HG03520 (cell line): ENCODE measurements at regions not wholly inside any gene's neighbourhood (a gene's known extent, or its start where the extent isn't known, plus 50 kb on each side); places are given as distances from the start of the nearest gene placed in this dataset.

Experiments
- ATAC-seq: cut with Tn5 transposase; IDR thresholded peaks from one replicate; pipeline ENCODE4 v1.9.1; 2021; ENCODE audit warnings: mild to moderate bottlenecking, moderate library complexity; ENCODE audit not compliant: unreplicated experiment

DNA sequence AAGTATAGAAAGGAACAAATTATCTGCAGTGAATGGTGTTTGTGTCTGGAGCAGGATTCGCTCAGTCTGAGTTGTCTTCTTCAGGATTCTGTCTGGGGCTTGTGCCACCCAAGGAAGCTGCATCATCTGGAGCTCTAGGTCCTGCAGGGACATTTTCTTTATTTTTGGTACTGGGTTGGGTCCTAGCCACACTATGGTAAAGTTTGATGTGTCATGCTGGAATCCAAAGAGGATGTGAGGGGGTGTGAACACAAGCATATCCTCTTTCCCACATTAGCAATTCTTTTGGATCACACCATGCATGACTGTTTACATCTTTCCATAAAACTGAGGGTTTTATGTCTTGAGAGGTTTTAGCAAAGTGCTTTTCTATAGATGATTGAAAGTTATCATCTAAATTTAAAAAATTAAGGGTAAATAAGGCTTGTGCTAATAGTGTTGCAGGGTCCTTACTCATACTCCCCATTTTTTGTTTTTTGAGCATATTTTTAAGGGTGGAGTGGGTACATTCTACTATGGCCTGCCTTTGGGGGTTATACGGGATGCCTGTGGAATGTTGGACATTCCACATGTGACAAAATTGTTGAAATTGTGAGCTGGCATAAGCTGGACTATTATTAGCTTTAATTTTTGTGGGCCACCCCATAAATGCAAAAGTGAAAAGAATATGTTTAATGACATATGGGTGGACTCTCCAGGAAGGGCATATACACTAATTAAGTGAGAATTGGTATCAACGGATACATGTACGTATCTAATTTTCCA is 152.0 kb upstream of the HMCN1 start:
- ATAC-seq, result no peak

DNA sequence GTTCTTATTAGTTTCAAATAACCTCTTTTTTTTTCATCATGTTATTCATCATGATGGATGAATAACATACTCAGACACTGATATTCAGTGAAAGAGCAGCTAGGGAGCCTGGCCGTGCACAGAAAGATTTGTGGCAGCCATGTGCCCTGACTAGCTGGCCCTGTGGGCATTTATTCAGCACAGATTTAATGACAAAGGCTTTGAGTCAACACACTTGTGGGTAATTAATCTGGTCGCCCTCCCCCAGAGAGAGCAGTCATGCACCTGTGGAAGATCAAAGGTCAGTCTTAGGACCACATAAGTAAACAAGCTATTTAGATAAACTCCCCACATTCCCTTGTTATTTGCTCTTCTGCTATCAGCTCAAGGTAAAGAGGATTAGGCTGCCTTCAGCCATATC is 153.2 kb upstream of the HMCN1 start:
- no peak for ATAC-seq

GRCh38 chr1:185578293-185578692 is 155.9 kb upstream of the HMCN1 start:
- no peak for ATAC-seq

DNA sequence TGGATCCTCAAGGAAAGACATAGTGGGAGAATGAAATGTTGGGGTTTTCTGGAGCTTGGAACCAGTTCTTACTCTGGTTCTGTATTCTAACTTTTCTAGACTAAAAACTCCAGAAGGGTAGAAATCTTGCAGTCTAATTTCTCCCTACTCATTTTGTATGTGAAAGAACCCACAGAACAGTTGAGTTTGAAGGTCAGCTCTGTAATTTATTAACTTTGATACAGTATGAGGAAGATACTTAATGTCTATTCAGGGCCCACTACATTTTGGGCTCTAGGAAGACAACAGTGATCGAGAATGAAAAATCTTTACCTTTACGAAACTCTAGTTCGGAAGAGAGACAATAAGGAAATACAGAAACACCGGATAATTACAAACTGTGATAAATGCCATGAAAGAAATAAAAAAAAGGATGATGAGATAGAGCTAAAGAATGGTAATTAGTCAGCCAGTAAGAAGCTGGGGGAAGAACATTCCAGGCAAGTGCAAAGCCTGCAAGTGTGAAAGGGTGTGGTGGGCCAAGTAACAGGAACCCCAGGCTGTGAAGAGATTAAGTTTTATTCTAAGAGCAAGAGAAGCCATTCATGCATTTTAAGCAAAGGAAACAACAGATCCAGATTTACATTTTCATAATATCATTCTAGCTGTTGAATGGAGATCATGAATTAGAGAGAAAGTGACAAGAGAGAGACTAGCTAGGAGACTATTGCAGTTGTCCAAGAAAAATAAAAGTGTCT is 159.9 kb upstream of the HMCN1 start:
- no peak for ATAC-seq

GRCh38 chr1:185573677-185574076 is 160.5 kb upstream of the HMCN1 start:
- no peak for ATAC-seq

DNA sequence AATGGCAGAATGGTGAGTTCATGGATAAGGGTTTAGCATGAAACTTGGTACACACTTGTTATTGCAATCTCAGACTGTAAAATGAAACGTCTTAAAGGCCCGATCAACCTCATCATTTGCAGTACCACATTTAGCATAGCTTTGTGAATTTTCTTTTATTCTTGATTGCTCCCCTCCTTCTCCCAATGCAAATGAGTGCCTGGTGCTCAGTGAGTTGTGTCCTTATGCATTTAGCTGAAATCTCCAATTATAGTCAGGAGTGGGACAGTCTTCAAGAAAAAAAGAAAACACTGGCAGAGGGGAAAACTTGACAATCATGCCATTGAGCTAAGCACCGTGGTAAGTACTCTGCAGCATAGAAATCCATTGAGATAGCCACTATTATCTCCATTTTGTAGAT is 161.0 kb upstream of the HMCN1 start:
- ATAC-seq, result no peak

- no peak for ATAC-seq
Measured at GRCh38 chr1:185570962-185571361, 163.2 kb upstream of the HMCN1 start.

DNA sequence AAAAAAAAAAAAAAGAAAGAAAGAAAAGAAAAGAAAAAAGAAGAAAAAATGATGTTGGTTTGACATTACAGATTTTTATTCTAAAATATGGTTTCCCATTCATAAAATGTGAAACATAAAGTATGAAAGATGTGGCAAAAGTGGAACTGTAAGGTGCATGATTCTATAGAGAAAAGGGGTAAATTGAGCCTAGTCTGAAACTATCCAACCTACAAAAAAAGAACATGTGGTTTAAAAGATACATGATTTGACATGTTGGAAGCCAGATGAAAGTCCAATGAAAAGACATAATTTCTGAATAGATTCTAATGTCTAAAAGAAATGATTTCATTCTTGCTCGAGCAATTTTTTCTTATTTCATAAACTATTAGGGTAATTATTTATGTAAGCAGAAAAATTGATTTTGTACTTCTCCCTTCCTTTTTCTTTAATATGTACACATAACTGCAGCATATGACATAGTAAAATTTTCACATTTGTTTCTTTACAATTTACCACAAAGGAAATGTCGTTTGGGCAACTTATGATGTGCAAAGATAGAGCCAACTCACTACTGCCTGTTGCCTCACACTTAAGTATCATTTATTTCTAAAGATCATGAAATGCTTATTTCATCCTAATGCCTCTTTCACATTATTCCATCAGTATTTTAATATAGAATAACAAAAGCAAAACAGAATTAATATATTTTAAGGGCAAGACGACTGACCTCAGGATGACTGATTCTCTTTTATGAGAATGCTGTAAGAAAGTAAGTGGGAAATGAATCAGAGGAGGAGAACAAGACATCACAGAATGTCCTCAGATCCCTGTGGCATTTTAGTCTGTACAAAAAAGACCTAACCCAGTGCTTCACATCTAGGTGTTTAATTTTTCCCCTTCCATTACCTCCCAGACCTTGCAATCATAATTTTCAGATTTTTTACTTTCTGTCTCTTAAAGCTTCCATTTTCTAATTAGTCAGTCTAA is 165.8 kb upstream of the HMCN1 start:
- no peak for ATAC-seq

DNA sequence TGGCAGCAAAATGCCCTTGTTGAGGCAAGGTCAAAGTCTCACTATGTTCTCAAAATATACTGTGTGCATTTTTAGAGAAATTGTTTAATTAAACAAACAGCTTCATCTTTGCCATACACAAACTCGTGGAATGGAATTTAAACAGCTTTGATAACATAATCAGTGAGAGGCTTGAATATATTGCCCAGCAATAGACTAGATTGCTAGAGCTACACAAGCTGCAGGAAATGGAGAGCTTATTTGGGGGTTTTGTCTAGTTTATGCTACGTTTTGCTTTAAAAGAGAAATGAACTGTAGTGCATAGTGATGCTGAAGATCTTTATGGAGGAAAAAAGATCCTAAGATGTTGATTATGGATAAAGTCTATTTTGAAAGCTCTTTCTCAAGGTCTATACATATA is 166.8 kb upstream of the HMCN1 start:
- ATAC-seq, result no peak

- ATAC-seq, result peak; percentile 77
Measured at GRCh38 chr1:185566995-185567394, 167.2 kb upstream of the HMCN1 start.

DNA sequence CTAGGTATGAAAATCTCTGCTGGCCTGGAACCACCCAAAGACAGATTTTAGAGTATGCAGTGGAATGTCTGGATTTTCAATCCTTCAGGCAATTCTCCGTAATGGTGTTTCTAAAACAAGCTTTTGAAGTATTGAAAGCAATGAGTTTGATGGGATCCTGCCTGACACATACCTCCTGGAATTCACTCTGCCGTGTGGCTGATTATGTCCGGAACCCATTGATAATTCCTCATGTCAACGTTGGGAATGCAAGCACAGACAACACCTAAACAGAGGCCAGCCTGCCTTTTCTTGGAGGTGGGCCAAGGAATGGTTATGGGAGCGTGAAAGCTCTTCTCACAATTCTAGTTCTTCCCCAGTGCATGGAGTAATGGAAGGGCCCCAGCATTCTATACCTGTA is 168.9 kb upstream of the HMCN1 start:
- no peak for ATAC-seq

DNA sequence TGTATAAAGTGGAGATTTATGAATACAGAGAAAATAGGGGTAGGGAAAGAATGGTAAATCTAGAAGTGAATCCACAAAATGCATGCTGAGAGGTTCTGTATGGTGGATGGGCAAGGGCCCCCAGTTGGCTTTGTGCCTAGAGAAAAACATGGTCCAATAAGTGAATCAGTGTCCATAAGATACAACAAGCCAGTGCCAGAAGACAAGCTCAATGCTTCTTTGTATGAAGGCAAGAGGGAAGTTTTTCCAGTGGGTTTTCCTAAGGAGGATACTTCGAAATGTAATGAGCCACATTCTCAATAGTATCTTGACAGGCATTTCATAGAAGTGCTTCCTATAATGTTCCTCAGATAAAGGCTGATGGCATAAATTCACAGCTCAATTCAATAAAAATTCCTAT is 169.4 kb upstream of the HMCN1 start:
- no peak for ATAC-seq

- no peak for ATAC-seq
Measured at GRCh38 chr1:185562461-185563359, 171.5 kb upstream of the HMCN1 start.

DNA sequence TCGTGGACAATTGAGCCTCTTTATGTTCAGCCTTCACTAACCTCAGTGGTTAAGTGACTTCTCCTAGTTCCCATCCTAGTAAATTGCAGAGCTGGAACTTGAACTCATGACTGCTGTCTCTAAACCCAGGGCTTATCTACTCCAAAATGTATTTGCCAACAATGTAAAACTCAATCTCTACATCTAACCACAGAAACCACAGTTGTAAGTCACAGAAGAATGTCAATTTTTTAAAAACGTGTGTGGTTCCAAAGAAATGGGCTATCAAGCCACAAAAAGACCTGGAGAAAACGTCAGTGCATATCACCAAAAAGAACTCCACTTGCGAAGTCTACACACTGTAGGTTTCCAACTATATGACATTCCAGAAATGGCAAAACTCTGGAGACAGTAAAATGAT is 172.6 kb upstream of the HMCN1 start:
- ATAC-seq, result no peak

- no peak for ATAC-seq
Measured at GRCh38 chr1:185560760-185561159, 173.4 kb upstream of the HMCN1 start.

GRCh38 chr1:185559684-185560331 is 174.4 kb upstream of the HMCN1 start:
- peak; percentile 93 for ATAC-seq

GRCh38 chr1:185559151-185559550 is 175.0 kb upstream of the HMCN1 start:
- no peak for ATAC-seq

GRCh38 chr1:185556561-185556960 is 177.6 kb upstream of the HMCN1 start:
- ATAC-seq, result no peak

GRCh38 chr1:185555743-185556142 is 178.4 kb upstream of the HMCN1 start:
- ATAC-seq, result no peak

GRCh38 chr1:185551008-185551407 is 183.2 kb upstream of the HMCN1 start:
- ATAC-seq, result no peak
